A673 (cell line): ENCODE measurements at regions not wholly inside any gene's neighbourhood (a gene's known extent, or its start where the extent isn't known, plus 50 kb on each side); places are given as distances from the start of the nearest gene placed in this dataset.

Source experiments
- EZH2 ChIP-seq: fragments of 200-600 bp; sonication (generic); IDR thresholded peaks from 2 replicates; pipeline ENCODE4 v1.6.1; 2017; ENCODE audit warnings: borderline replicate concordance, low read depth, mild to moderate bottlenecking, mixed read lengths, antibody characterized with exemption, low read length; ENCODE audit not compliant: poor library complexity, severe bottlenecking
- TF ChIP-seq, protein P1 (sequence below): fragments of 300-800, 200-600 bp; sonication (generic); conservative IDR thresholded peaks from 2 replicates; pipeline ENCODE4 v1.5.1; 2017; ENCODE audit warnings: low read depth, mild to moderate bottlenecking, antibody characterized with exemption, low read length, moderate library complexity, mixed read lengths

- no peak for TF ChIP-seq EZH2
- TF ChIP-seq, protein P1, sequence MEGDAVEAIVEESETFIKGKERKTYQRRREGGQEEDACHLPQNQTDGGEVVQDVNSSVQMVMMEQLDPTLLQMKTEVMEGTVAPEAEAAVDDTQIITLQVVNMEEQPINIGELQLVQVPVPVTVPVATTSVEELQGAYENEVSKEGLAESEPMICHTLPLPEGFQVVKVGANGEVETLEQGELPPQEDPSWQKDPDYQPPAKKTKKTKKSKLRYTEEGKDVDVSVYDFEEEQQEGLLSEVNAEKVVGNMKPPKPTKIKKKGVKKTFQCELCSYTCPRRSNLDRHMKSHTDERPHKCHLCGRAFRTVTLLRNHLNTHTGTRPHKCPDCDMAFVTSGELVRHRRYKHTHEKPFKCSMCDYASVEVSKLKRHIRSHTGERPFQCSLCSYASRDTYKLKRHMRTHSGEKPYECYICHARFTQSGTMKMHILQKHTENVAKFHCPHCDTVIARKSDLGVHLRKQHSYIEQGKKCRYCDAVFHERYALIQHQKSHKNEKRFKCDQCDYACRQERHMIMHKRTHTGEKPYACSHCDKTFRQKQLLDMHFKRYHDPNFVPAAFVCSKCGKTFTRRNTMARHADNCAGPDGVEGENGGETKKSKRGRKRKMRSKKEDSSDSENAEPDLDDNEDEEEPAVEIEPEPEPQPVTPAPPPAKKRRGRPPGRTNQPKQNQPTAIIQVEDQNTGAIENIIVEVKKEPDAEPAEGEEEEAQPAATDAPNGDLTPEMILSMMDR: no peak
These were observed 102.6 kb downstream of the TMEM100 start for GRCh38 chr17:55620023-55620422.
